Mesendoderm (in vitro differentiated cells): ENCODE measurements at regions not wholly inside any gene's neighbourhood (a gene's known extent, or its start where the extent isn't known, plus 50 kb on each side); places are given as distances from the start of the nearest gene placed in this dataset.

ENCODE experiments used
- DNase-seq: peaks from one replicate; pipeline ENCODE4 v3.0.0; 2013
- H2AK5ac ChIP-seq: 2 replicates; pipeline ENCODE4 v1.6.1; 2013; ENCODE audit warnings: low read length, inconsistent platforms
- H2BK120ac ChIP-seq: 2 replicates; pipeline ENCODE4 v1.6.1; 2013; ENCODE audit warnings: low read depth, mild to moderate bottlenecking, low read length, moderate library complexity, mixed read lengths
- H2BK15ac ChIP-seq: replicated peaks from 2 replicates; pipeline ENCODE4 v1.6.1; 2013; ENCODE audit warnings: low read depth, mild to moderate bottlenecking, moderate library complexity
- H2BK5ac ChIP-seq: 2 replicates; pipeline ENCODE4 v1.6.1; 2013; ENCODE audit warnings: low read length, inconsistent platforms
- H3K18ac ChIP-seq: 2 replicates; pipeline ENCODE4 v1.6.1; 2013; ENCODE audit warnings: mild to moderate bottlenecking, low read length, mixed read lengths
- H3K23ac ChIP-seq: one replicate; pipeline ENCODE4 v1.6.1; 2013; ENCODE audit warnings: low read length
- H3K27ac ChIP-seq: 2 replicates; pipeline ENCODE4 v1.5.1; 2013; ENCODE audit warnings: low read depth, mild to moderate bottlenecking, inconsistent platforms, low read length, moderate library complexity
- H3K27me3 ChIP-seq: 2 replicates; pipeline ENCODE4 v1.6.1; 2013; ENCODE audit warnings: low read length, control low read depth, mild to moderate bottlenecking, inconsistent platforms; ENCODE audit not compliant: insufficient read depth, poor library complexity
- H3K36me3 ChIP-seq: 2 replicates; pipeline ENCODE4 v1.6.1; 2013; ENCODE audit warnings: low read length, inconsistent platforms; ENCODE audit not compliant: control insufficient read depth, insufficient read depth
- H3K4ac ChIP-seq: one replicate; pipeline ENCODE4 v1.6.1; 2013; ENCODE audit warnings: low read depth, mild to moderate bottlenecking, low read length, moderate library complexity
- H3K4me1 ChIP-seq: 2 replicates; pipeline ENCODE4 v1.6.1; 2013; ENCODE audit warnings: low read depth, low read length, inconsistent platforms; ENCODE audit not compliant: control insufficient read depth
- H3K4me2 ChIP-seq: 2 replicates; pipeline ENCODE4 v1.6.1; 2013; ENCODE audit warnings: low read length
- H3K4me3 ChIP-seq: 2 replicates; pipeline ENCODE4 v1.5.1; 2013; ENCODE audit warnings: mild to moderate bottlenecking, low read length
- H3K56ac ChIP-seq: one replicate; pipeline ENCODE4 v1.6.1; 2013; ENCODE audit warnings: low read length
- H3K79me1 ChIP-seq: 2 replicates; pipeline ENCODE4 v1.6.1; 2013; ENCODE audit warnings: low read length, inconsistent platforms
- H3K79me2 ChIP-seq: 2 replicates; pipeline ENCODE4 v1.6.1; 2013; ENCODE audit warnings: mild to moderate bottlenecking, low read length; ENCODE audit not compliant: control insufficient read depth, insufficient read depth
- H3K9ac ChIP-seq: 2 replicates; pipeline ENCODE4 v1.6.1; 2013; ENCODE audit warnings: low read length, inconsistent platforms
- H4K5ac ChIP-seq: one replicate; pipeline ENCODE4 v1.6.1; 2013; ENCODE audit warnings: low read length
- H4K8ac ChIP-seq: one replicate; pipeline ENCODE4 v1.6.1; 2013; ENCODE audit warnings: low read depth, mild to moderate bottlenecking, control low read depth, low read length, moderate library complexity
- WGBS: extraction: QIAGEN DNeasy Blood & Tissue Kit; methylation state at CpG from one replicate; pipeline ENCODE4 v1.1.7; 2013; ENCODE audit warnings: low lambda C conversion rate, missing lambda C conversion rate; ENCODE audit not compliant: insufficient coverage; ENCODE audit errors: extremely low coverage; 5-methylcytosine and 5-hydroxymethylcytosine counted together

GRCh38 chr5:10085185-10085584 lies 164.5 kb downstream of the ATPSCKMT start:
- no peaks in the 10 kb centered on the region for H3K27me3 ChIP-seq
- no peak overlapping the region for H3K56ac ChIP-seq
- no peak overlapping the region for H3K4me3 ChIP-seq
- no peak overlapping the region for H3K9ac ChIP-seq
- no peak overlapping the region for H4K5ac ChIP-seq
- H2BK120ac ChIP-seq, result no peak overlapping the region
- no peak overlapping the region for H4K8ac ChIP-seq
- H2BK15ac ChIP-seq, result no peak overlapping the region
- no peak overlapping the region for H3K4ac ChIP-seq
- no CpG with 5 or more reads among the region's 5 CpGs for WGBS
- H2BK5ac ChIP-seq, result peak overlapping the region; percentile 34
- no peaks in the 10 kb centered on the region for H3K4me1 ChIP-seq
- H2AK5ac ChIP-seq, result no peak overlapping the region
- DNase-seq, result no peak
- no peak overlapping the region for H3K4me2 ChIP-seq
- no peak overlapping the region for H3K27ac ChIP-seq
- no peaks in the 10 kb centered on the region for H3K36me3 ChIP-seq
- no peaks in the 10 kb centered on the region for H3K79me2 ChIP-seq
- no peaks in the 10 kb centered on the region for H3K79me1 ChIP-seq
- peak overlapping the region; percentile 53 for H3K23ac ChIP-seq
- H3K18ac ChIP-seq, result no peak overlapping the region

DNA sequence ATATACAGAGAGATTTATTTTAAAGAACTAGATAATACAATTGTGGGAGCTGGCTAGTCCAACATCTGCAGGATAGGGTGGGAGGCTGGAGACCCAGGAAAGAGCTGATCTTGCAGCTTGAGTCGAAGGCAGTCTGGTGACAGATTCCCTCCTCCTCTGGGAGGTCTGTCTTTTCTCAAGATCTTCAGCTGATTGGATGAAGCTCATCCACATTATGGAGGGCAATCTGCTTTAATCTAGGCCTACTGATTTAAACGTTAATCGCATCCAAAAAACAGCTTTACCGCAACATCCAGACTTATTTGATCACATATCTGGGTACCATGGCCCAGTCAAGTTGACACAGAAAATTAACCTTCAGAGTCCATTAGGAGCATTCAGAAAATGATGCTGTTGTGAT lies 168.1 kb downstream of the ATPSCKMT start:
- H4K5ac ChIP-seq, result no peak overlapping the region
- WGBS, result no CpG with 5 or more reads among the region's 4 CpGs

GRCh38 chr5:10077791-10078545 lies 171.7 kb downstream of the ATPSCKMT start:
- Histone ChIP-seq H2BK15ac (no peak overlapping the region), H3K27me3 (no peaks in the 10 kb centered on the region), H3K56ac (no peak overlapping the region), H2AK5ac (no peak overlapping the region), H3K23ac (no peak overlapping the region), H3K36me3 (no peaks in the 10 kb centered on the region), H3K79me1 (no peaks in the 10 kb centered on the region), H3K4me2 (no peak overlapping the region), H3K9ac (no peak overlapping the region), H3K79me2 (no peaks in the 10 kb centered on the region), H3K4ac (no peak overlapping the region), H4K5ac (no peak overlapping the region), H4K8ac (no peak overlapping the region), H2BK120ac (no peak overlapping the region), H3K27ac (no peak overlapping the region), H3K18ac (no peak overlapping the region), H2BK5ac (no peak overlapping the region), H3K4me3 (no peak overlapping the region), H3K4me1 (no peaks in the 10 kb centered on the region)
- no CpG with 5 or more reads among the region's 11 CpGs for WGBS
- no peak for DNase-seq

More for the DNA sequence above, 168.1 kb downstream of the ATPSCKMT start:
- H2BK5ac ChIP-seq, result no peak overlapping the region
- H3K4ac ChIP-seq, result no peak overlapping the region
- H3K4me3 ChIP-seq, result no peak overlapping the region
- H4K8ac ChIP-seq, result no peak overlapping the region
- H3K36me3 ChIP-seq, result no peaks in the 10 kb centered on the region
- H2BK15ac ChIP-seq, result no peak overlapping the region
- H3K27me3 ChIP-seq, result no peaks in the 10 kb centered on the region
- H3K23ac ChIP-seq, result no peak overlapping the region
- no peak overlapping the region for H3K56ac ChIP-seq
- H3K18ac ChIP-seq, result no peak overlapping the region
- no peaks in the 10 kb centered on the region for H3K4me1 ChIP-seq
- H3K4me2 ChIP-seq, result no peak overlapping the region
- no peaks in the 10 kb centered on the region for H3K79me1 ChIP-seq
- H2AK5ac ChIP-seq, result no peak overlapping the region
- H3K9ac ChIP-seq, result no peak overlapping the region
- H3K79me2 ChIP-seq, result no peaks in the 10 kb centered on the region
- no peak overlapping the region for H2BK120ac ChIP-seq
- no peak overlapping the region for H3K27ac ChIP-seq
- DNase-seq, result no peak

DNA sequence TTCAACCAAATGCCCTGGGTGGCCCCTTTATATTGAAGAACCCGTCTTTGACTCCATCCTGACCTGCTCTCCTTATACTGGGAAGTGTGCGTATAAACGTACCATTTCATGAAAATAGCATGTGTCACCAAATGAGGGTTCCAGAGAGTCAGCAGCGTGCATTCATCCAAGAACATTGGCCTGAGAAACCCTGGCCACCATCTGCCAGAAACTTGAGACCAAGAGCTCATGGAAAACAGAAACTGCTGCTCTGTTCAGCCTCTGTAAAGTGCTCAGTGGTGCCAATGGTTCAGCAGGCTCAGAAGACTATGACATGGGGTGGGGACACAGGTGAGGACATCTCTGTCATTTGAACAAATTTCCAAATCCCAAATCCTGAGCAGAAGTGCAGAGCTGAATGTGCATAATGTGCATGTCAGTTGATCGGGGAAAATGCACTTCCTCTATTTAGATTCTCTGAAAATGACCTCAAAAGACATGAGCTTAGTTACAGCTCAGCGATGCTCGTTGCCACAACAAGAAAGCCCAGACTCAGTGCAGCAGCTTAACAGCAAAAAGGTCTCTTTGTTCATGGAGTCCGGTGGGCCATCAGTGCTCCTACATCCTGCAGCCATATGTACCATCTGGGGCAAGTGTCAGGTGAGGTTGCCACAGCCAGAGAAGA lies 176.1 kb downstream of the ATPSCKMT start:
- H2BK120ac ChIP-seq, result no peak overlapping the region
- H4K5ac ChIP-seq, result no peak overlapping the region
- H2BK5ac ChIP-seq, result no peak overlapping the region
- no peaks in the 10 kb centered on the region for H3K79me1 ChIP-seq
- no peak overlapping the region for H3K4me3 ChIP-seq
- no peaks in the 10 kb centered on the region for H3K79me2 ChIP-seq
- H4K8ac ChIP-seq, result no peak overlapping the region
- H3K4ac ChIP-seq, result no peak overlapping the region
- H3K27ac ChIP-seq, result no peak overlapping the region
- no peak overlapping the region for H3K18ac ChIP-seq
- no peak overlapping the region for H3K23ac ChIP-seq
- WGBS, result no CpG with 5 or more reads among the region's 8 CpGs
- H3K4me1 ChIP-seq, result no peaks in the 10 kb centered on the region
- DNase-seq, result no peak
- H3K36me3 ChIP-seq, result no peaks in the 10 kb centered on the region
- H3K27me3 ChIP-seq, result no peaks in the 10 kb centered on the region
- H3K9ac ChIP-seq, result no peak overlapping the region
- H3K56ac ChIP-seq, result no peak overlapping the region
- H3K4me2 ChIP-seq, result no peak overlapping the region
- no peak overlapping the region for H2AK5ac ChIP-seq
- no peak overlapping the region for H2BK15ac ChIP-seq

DNA sequence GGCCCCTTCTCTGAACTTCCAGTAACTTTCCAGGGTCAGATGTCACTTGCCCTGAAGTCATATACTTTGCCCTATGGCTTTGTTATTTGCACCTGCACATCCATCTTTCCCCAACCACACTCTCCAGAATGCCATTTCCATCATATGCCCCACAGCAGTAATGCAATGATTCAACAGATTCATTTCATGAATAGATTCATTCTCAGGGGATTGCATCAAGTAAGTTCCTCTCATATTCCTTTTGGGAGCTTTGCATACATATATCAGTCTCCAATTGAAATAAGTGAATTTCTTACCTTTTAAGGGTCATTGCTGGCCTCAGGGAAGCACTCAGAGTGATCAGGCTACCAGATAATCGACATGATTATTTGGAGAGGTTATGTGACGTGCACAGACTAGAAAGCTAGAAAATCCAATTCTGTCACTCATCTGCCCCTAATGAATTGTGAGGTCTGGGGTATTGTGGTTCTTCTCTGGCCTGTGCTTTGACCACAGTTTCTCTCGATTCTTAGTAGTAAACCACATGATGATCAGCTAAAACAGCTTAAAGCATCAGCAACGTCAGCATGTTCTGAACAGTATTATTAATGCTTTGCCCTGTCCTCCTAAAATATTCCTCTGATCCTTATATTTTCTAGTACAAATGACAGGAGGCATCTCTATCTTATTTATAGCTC lies 179.9 kb downstream of the ATPSCKMT start:
- H3K79me1 ChIP-seq, result no peaks in the 10 kb centered on the region
- H3K27me3 ChIP-seq, result no peaks in the 10 kb centered on the region
- no peak overlapping the region for H3K56ac ChIP-seq
- H3K4me2 ChIP-seq, result no peak overlapping the region
- H3K27ac ChIP-seq, result no peak overlapping the region
- no peak overlapping the region for H2BK120ac ChIP-seq
- H3K23ac ChIP-seq, result no peak overlapping the region
- H3K4me3 ChIP-seq, result no peak overlapping the region
- H3K4ac ChIP-seq, result no peak overlapping the region
- no peak overlapping the region for H4K5ac ChIP-seq
- H3K4me1 ChIP-seq, result no peaks in the 10 kb centered on the region
- DNase-seq, result no peak
- H3K79me2 ChIP-seq, result no peaks in the 10 kb centered on the region
- no peak overlapping the region for H2BK5ac ChIP-seq
- H3K9ac ChIP-seq, result no peak overlapping the region
- no peak overlapping the region for H2BK15ac ChIP-seq
- WGBS, result no CpG with 5 or more reads among the region's 4 CpGs
- H4K8ac ChIP-seq, result no peak overlapping the region
- no peak overlapping the region for H2AK5ac ChIP-seq
- no peaks in the 10 kb centered on the region for H3K36me3 ChIP-seq
- no peak overlapping the region for H3K18ac ChIP-seq
